ENCODE measurements at regions not wholly inside any gene's neighbourhood (a gene's known extent, or its start where the extent isn't known, plus 50 kb on each side); places are given as distances from the start of the nearest gene placed in this dataset.

GRCh38 chr4:81806485-81806884, 334.8 kb upstream of the RASGEF1B start:
- Histone ChIP-seq H2AFZ (ENCODE audit: low read depth, low read length) (no peak overlapping the region), H3K4ac (ENCODE audit: low read depth in 1 of 2, low read length in 2 of 2) (no peak overlapping the region), H2BK15ac (ENCODE audit: low read depth, poor library complexity, severe bottlenecking) (no peak overlapping the region), H3K27me3 (ENCODE audit: control insufficient read depth in 1 of 2, insufficient read depth in 1 of 2, low read length in 2 of 2) (peaks cover 18 to 24% of the 10 kb centered on the region in 2 experiments), H3K14ac (ENCODE audit: low read length in 2 of 2) (no peak overlapping the region), H3K27ac (ENCODE audit: low read length, poor library complexity, severe bottlenecking) (no peak overlapping the region), H2BK12ac (ENCODE audit: low read length in 2 of 2) (no peak overlapping the region), H3K79me1 (replicated peaks; ENCODE audit: low read length, poor library complexity, severe bottlenecking) (no peaks in the 10 kb centered on the region), H2BK5ac (ENCODE audit: low read depth, low read length, poor library complexity, severe bottlenecking) (no peak overlapping the region), H3K4me3 (ENCODE audit: insufficient read depth in 1 of 2, low read depth in 1 of 2, low read length in 2 of 2) (no peak overlapping the region), H3K4me1 (ENCODE audit: control insufficient read depth, insufficient read depth, low read depth, low read length) (no peaks in the 10 kb centered on the region), H3K9me3 (ENCODE audit: control insufficient read depth, low read length) (no peaks in the 10 kb centered on the region), H2BK120ac (ENCODE audit: low read depth, low read length) (no peak overlapping the region), H3K23ac (ENCODE audit: low read length in 2 of 2) (no peak overlapping the region), H4K91ac (ENCODE audit: low read length) (no peak overlapping the region), H3K9ac (ENCODE audit: low read length) (no peak overlapping the region), H3K18ac (ENCODE audit: low read depth in 1 of 2, low read length in 2 of 2) (no peak overlapping the region), H4K8ac (ENCODE audit: low read length) (no peak overlapping the region), H3K4me2 (ENCODE audit: low read length, poor library complexity, severe bottlenecking) (no peak overlapping the region), H3K36me3 (ENCODE audit: control insufficient read depth in 1 of 2, insufficient read depth in 2 of 2, low read depth in 1 of 2, low read length in 2 of 2) (no peaks in the 10 kb centered on the region), H2AK5ac (ENCODE audit: low read length, severe bottlenecking) (no peak overlapping the region)
- DNase-seq: no peak
- WGBS: 100% methylated on average over 1 of the region's 1 CpG

GRCh38 chr4:81804849-81805248, 333.1 kb upstream of the RASGEF1B start:
- Histone ChIP-seq H3K79me1 (replicated peaks; ENCODE audit: low read length, poor library complexity, severe bottlenecking) (no peaks in the 10 kb centered on the region), H3K14ac (ENCODE audit: low read length in 2 of 2) (no peak overlapping the region), H3K4me1 (ENCODE audit: control insufficient read depth, insufficient read depth, low read depth, low read length) (no peaks in the 10 kb centered on the region), H3K4me3 (ENCODE audit: insufficient read depth in 1 of 2, low read depth in 1 of 2, low read length in 2 of 2) (no peak overlapping the region), H3K18ac (ENCODE audit: low read depth in 1 of 2, low read length in 2 of 2) (no peak overlapping the region), H4K91ac (ENCODE audit: low read length) (no peak overlapping the region), H3K27ac (ENCODE audit: low read length, poor library complexity, severe bottlenecking) (no peak overlapping the region), H2BK15ac (ENCODE audit: low read depth, poor library complexity, severe bottlenecking) (no peak overlapping the region), H2BK120ac (ENCODE audit: low read depth, low read length) (no peak overlapping the region), H3K4me2 (ENCODE audit: low read length, poor library complexity, severe bottlenecking) (no peak overlapping the region), H2AFZ (ENCODE audit: low read depth, low read length) (no peak overlapping the region), H2AK5ac (ENCODE audit: low read length, severe bottlenecking) (no peak overlapping the region), H2BK12ac (ENCODE audit: low read length in 2 of 2) (no peak overlapping the region), H2BK5ac (ENCODE audit: low read depth, low read length, poor library complexity, severe bottlenecking) (no peak overlapping the region), H3K36me3 (ENCODE audit: control insufficient read depth in 1 of 2, insufficient read depth in 2 of 2, low read depth in 1 of 2, low read length in 2 of 2) (no peaks in the 10 kb centered on the region), H3K23ac (ENCODE audit: low read length in 2 of 2) (no peak overlapping the region), H3K9ac (ENCODE audit: low read length) (no peak overlapping the region), H4K8ac (ENCODE audit: low read length) (no peak overlapping the region), H3K27me3 (ENCODE audit: control insufficient read depth in 1 of 2, insufficient read depth in 1 of 2, low read length in 2 of 2) (peaks cover 18 to 24% of the 10 kb centered on the region in 2 experiments), H3K4ac (ENCODE audit: low read depth in 1 of 2, low read length in 2 of 2) (no peak overlapping the region), H3K9me3 (ENCODE audit: control insufficient read depth, low read length) (no peaks in the 10 kb centered on the region)
- DNase-seq: no peak
- no CpG with 5 or more reads among the region's 1 CpG for WGBS

GRCh38 chr4:81802285-81802846, 330.7 kb upstream of the RASGEF1B start:
- no peak overlapping the region for H3K14ac ChIP-seq (ENCODE audit: low read length in 2 of 2)
- no peaks in the 10 kb centered on the region for H3K9me3 ChIP-seq (ENCODE audit: control insufficient read depth, low read length)
- no peak overlapping the region for H2AK5ac ChIP-seq (ENCODE audit: low read length, severe bottlenecking)
- H3K27ac ChIP-seq (ENCODE audit: low read length, poor library complexity, severe bottlenecking): no peak overlapping the region
- H2BK15ac ChIP-seq (ENCODE audit: low read depth, poor library complexity, severe bottlenecking): no peak overlapping the region
- H2BK120ac ChIP-seq (ENCODE audit: low read depth, low read length): no peak overlapping the region
- no peak overlapping the region for H2BK5ac ChIP-seq (ENCODE audit: low read depth, low read length, poor library complexity, severe bottlenecking)
- H3K23ac ChIP-seq (ENCODE audit: low read length in 2 of 2): no peak overlapping the region
- no peak overlapping the region for H3K4ac ChIP-seq (ENCODE audit: low read depth in 1 of 2, low read length in 2 of 2)
- no peak overlapping the region for H2BK12ac ChIP-seq (ENCODE audit: low read length in 2 of 2)
- H2AFZ ChIP-seq (ENCODE audit: low read depth, low read length): no peak overlapping the region
- H3K36me3 ChIP-seq (ENCODE audit: control insufficient read depth in 1 of 2, insufficient read depth in 2 of 2, low read depth in 1 of 2, low read length in 2 of 2): no peaks in the 10 kb centered on the region
- H3K9ac ChIP-seq (ENCODE audit: low read length): no peak overlapping the region
- 48% methylated on average over 4 of the region's 5 CpGs for WGBS
- H3K4me1 ChIP-seq (ENCODE audit: control insufficient read depth, insufficient read depth, low read depth, low read length): no peaks in the 10 kb centered on the region
- no peak overlapping the region for H3K18ac ChIP-seq (ENCODE audit: low read depth in 1 of 2, low read length in 2 of 2)
- no peak overlapping the region for H4K8ac ChIP-seq (ENCODE audit: low read length)
- H3K79me1 ChIP-seq (replicated peaks; ENCODE audit: low read length, poor library complexity, severe bottlenecking): no peaks in the 10 kb centered on the region
- peaks cover 15 to 24% of the 10 kb centered on the region in 2 experiments for H3K27me3 ChIP-seq (ENCODE audit: control insufficient read depth in 1 of 2, insufficient read depth in 1 of 2, low read length in 2 of 2)
- no peak overlapping the region for H3K4me3 ChIP-seq (ENCODE audit: insufficient read depth in 1 of 2, low read depth in 1 of 2, low read length in 2 of 2)
- no peak for DNase-seq
- no peak overlapping the region for H3K4me2 ChIP-seq (ENCODE audit: low read length, poor library complexity, severe bottlenecking)
- H4K91ac ChIP-seq (ENCODE audit: low read length): no peak overlapping the region

- Histone ChIP-seq H3K27me3 (ENCODE audit: control insufficient read depth in 1 of 2, insufficient read depth in 1 of 2, low read length in 2 of 2) (peaks cover 5% of the 10 kb centered on the region in 2 experiments), H3K27ac (ENCODE audit: low read length, poor library complexity, severe bottlenecking) (no peak overlapping the region), H2BK120ac (ENCODE audit: low read depth, low read length) (no peak overlapping the region), H3K9ac (ENCODE audit: low read length) (no peak overlapping the region), H2BK5ac (ENCODE audit: low read depth, low read length, poor library complexity, severe bottlenecking) (no peak overlapping the region), H4K91ac (ENCODE audit: low read length) (no peak overlapping the region), H2AK5ac (ENCODE audit: low read length, severe bottlenecking) (no peak overlapping the region), H3K4me1 (ENCODE audit: control insufficient read depth, insufficient read depth, low read depth, low read length) (no peaks in the 10 kb centered on the region), H2BK15ac (ENCODE audit: low read depth, poor library complexity, severe bottlenecking) (no peak overlapping the region), H3K18ac (ENCODE audit: low read depth in 1 of 2, low read length in 2 of 2) (no peak overlapping the region), H2BK12ac (ENCODE audit: low read length in 2 of 2) (no peak overlapping the region), H3K4me3 (ENCODE audit: insufficient read depth in 1 of 2, low read depth in 1 of 2, low read length in 2 of 2) (no peak overlapping the region), H4K8ac (ENCODE audit: low read length) (no peak overlapping the region), H3K4ac (ENCODE audit: low read depth in 1 of 2, low read length in 2 of 2) (no peak overlapping the region), H3K4me2 (ENCODE audit: low read length, poor library complexity, severe bottlenecking) (no peak overlapping the region), H2AFZ (ENCODE audit: low read depth, low read length) (no peak overlapping the region), H3K36me3 (ENCODE audit: control insufficient read depth in 1 of 2, insufficient read depth in 2 of 2, low read depth in 1 of 2, low read length in 2 of 2) (no peaks in the 10 kb centered on the region), H3K23ac (ENCODE audit: low read length in 2 of 2) (no peak overlapping the region), H3K9me3 (ENCODE audit: control insufficient read depth, low read length) (no peaks in the 10 kb centered on the region), H3K79me1 (replicated peaks; ENCODE audit: low read length, poor library complexity, severe bottlenecking) (no peaks in the 10 kb centered on the region), H3K14ac (ENCODE audit: low read length in 2 of 2) (no peak overlapping the region)
- no peak for DNase-seq
- WGBS: 88% methylated on average over 1 of the region's 1 CpG
These were observed 327.7 kb upstream of the RASGEF1B start for GRCh38 chr4:81799371-81799770.

Measured in mesenchymal stem cell (in vitro differentiated cells and primary cell).